ENCODE measurements at regions not wholly inside any gene's neighbourhood (a gene's known extent, or its start where the extent isn't known, plus 50 kb on each side); places are given as distances from the start of the nearest gene placed in this dataset.

- ChIA-PET SMC1A (ENCODE audit: uncharacterized antibody, unreplicated experiment) (no interaction called here), CTCF (no interaction called here), RAD21 (ENCODE audit: unreplicated experiment) (no interaction called here), POLR2A (no interaction called here)
- Histone ChIP-seq H2AFZ (ENCODE audit: control insufficient read depth, low read depth, low read length) (no peak overlapping the region), H3K4me1 (ENCODE audit: control insufficient read depth, insufficient read depth, low read length) (no peaks in the 10 kb centered on the region), H3K79me2 (ENCODE audit: control insufficient read depth, insufficient read depth, low read length) (no peaks in the 10 kb centered on the region), H4K20me1 (ENCODE audit: control insufficient read depth, insufficient read depth) (no peaks in the 10 kb centered on the region), H3K27me3 (replicated peaks in 1 of 2; ENCODE audit: control insufficient read depth in 2 of 2, insufficient read depth in 2 of 2, low read length in 1 of 2) (no peaks in the 10 kb centered on the region), H3K4me2 (ENCODE audit: control insufficient read depth, insufficient read depth) (no peak overlapping the region), H3K27ac (ENCODE audit: control insufficient read depth, insufficient read depth) (no peak overlapping the region), H3K4me3 (no peak overlapping the region), H3K36me3 (ENCODE audit: control insufficient read depth in 2 of 2, insufficient read depth in 2 of 2, low read length in 1 of 2) (no peaks in the 10 kb centered on the region), H3K9ac (ENCODE audit: control insufficient read depth, insufficient read depth, low read length) (no peak overlapping the region), H3K9me3 (replicated peaks; ENCODE audit: control insufficient read depth, insufficient read depth, low read length) (no peaks in the 10 kb centered on the region; the same call in 2 of the 3 replicates)
- intact Hi-C loops (cut with micrococcal nuclease; ENCODE audit: unreplicated experiment) (no loop called here), in situ Hi-C loops (cut with MboI) (no loop called here)
- DNase-seq (ENCODE audit: low read depth, low spot score): no peak
- no peak for TF ChIP-seq HDGF (IDR thresholded peaks at IDR 0.05)
- no peak for TF ChIP-seq SUZ12 (IDR thresholded peaks at IDR 0.05; ENCODE audit: unreplicated experiment)
- no peak for FAIRE-seq
- BruUV-seq (replicated peaks): no TSS peak
- ATAC-seq: no peak
These were observed 188.1 kb upstream of the SFRP2 start for GRCh38 chr4:153976954-153977353.

DNA sequence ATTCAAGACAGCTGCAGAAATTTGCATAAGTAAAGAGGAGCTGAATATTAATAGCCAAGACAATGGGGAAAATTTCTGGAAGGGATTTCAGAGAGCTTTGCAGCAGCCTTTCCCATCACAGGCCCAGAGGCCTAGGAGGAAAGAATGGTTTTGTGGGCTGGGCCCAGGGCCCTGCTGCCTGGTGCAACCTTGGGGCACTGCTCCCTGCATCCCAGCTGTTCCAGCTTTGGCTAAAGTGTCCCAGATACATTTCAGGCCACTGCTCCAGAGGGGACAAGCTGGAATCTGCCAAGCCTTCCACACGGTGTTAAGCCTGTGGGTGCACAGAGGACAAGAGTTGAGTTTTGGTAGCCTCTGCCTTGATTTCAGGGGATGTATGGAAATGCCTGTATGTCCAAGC, 185.6 kb upstream of the SFRP2 start:
- DNase-seq (ENCODE audit: low read depth, low spot score): no peak
- intact Hi-C loops (cut with micrococcal nuclease; ENCODE audit: unreplicated experiment) (no loop called here), in situ Hi-C loops (cut with MboI) (no loop called here)
- Histone ChIP-seq H2AFZ (ENCODE audit: control insufficient read depth, low read depth, low read length) (no peak overlapping the region), H3K79me2 (ENCODE audit: control insufficient read depth, insufficient read depth, low read length) (no peaks in the 10 kb centered on the region), H3K4me3 (no peak overlapping the region), H3K27ac (ENCODE audit: control insufficient read depth, insufficient read depth) (no peak overlapping the region), H3K4me1 (ENCODE audit: control insufficient read depth, insufficient read depth, low read length) (no peaks in the 10 kb centered on the region), H3K27me3 (replicated peaks in 1 of 2; ENCODE audit: control insufficient read depth in 2 of 2, insufficient read depth in 2 of 2, low read length in 1 of 2) (no peaks in the 10 kb centered on the region), H3K4me2 (ENCODE audit: control insufficient read depth, insufficient read depth) (no peak overlapping the region), H3K36me3 (ENCODE audit: control insufficient read depth in 2 of 2, insufficient read depth in 2 of 2, low read length in 1 of 2) (no peaks in the 10 kb centered on the region), H3K9ac (ENCODE audit: control insufficient read depth, insufficient read depth, low read length) (no peak overlapping the region), H4K20me1 (ENCODE audit: control insufficient read depth, insufficient read depth) (no peaks in the 10 kb centered on the region), H3K9me3 (replicated peaks; ENCODE audit: control insufficient read depth, insufficient read depth, low read length) (no peaks in the 10 kb centered on the region; the same call in 2 of the 3 replicates)
- 64% methylated on average over 1 of the region's 1 CpG for WGBS (ENCODE audit: insufficient coverage, insufficient replicate concordance, low lambda C conversion rate, missing lambda C conversion rate)
- ChIA-PET CTCF (no interaction called here), POLR2A (no interaction called here), SMC1A (ENCODE audit: uncharacterized antibody, unreplicated experiment) (no interaction called here), RAD21 (ENCODE audit: unreplicated experiment) (no interaction called here)
- TF ChIP-seq RAD51 (IDR thresholded peaks at IDR 0.05): no peak
- no peak for TF ChIP-seq LARP7 (IDR thresholded peaks at IDR 0.05)
- TF ChIP-seq MEF2A (IDR thresholded peaks at IDR 0.05; ENCODE audit: insufficient read depth, low read depth, low read length): no peak
- no peak for TF ChIP-seq HSF1 (IDR thresholded peaks at IDR 0.05; ENCODE audit: low read depth, low read length)
- no peak for TF ChIP-seq JUND (IDR thresholded peaks at IDR 0.05; ENCODE audit: low read depth, low read length)
- TF ChIP-seq TAF1 (IDR thresholded peaks at IDR 0.05; ENCODE audit: borderline replicate concordance, low read depth, low read length): no peak
- no peak for TF ChIP-seq NFXL1 (IDR thresholded peaks at IDR 0.05; ENCODE audit: borderline replicate concordance)
- no peak for TF ChIP-seq ATF2 (IDR thresholded peaks at IDR 0.05; ENCODE audit: low read length)
- TF ChIP-seq CBX5 (IDR thresholded peaks at IDR 0.05; ENCODE audit: low read depth): no peak
- BruUV-seq (replicated peaks): no TSS peak
- no peak for FAIRE-seq
- no peak for ATAC-seq
